WTC11 (cell line): ENCODE measurements at regions not wholly inside any gene's neighbourhood (a gene's known extent, or its start where the extent isn't known, plus 50 kb on each side); places are given as distances from the start of the nearest gene placed in this dataset.

Experiments
- ETV6 ChIP-seq: sonication (generic); formaldehyde crosslinking; IDR thresholded peaks from 2 replicates; pipeline ENCODE4 v1.8.1; 2022; ENCODE audit warnings: mild to moderate bottlenecking, missing genetic modification reagents
- JUN ChIP-seq: sonication (generic); formaldehyde crosslinking; IDR thresholded peaks from 2 replicates; pipeline ENCODE4 v1.8.0; 2023; ENCODE audit warnings: mild to moderate bottlenecking, missing genetic modification reagents
- TF ChIP-seq, protein P1 (sequence below): fragments of 200-600 bp; IDR thresholded peaks from 2 replicates; pipeline ENCODE4 v1.8.0; 2022; ENCODE audit warnings: antibody characterized with exemption
- TF ChIP-seq, protein P2 (sequence below): sonication (generic); formaldehyde crosslinking; conservative IDR thresholded peaks from 2 replicates; pipeline ENCODE4 v1.8.1; 2022; ENCODE audit warnings: mild to moderate bottlenecking, missing genetic modification reagents
- TF ChIP-seq, protein P3 (sequence below): sonication (generic); formaldehyde crosslinking; IDR thresholded peaks from 2 replicates; pipeline ENCODE4 v1.8.0; 2022; ENCODE audit warnings: mild to moderate bottlenecking, missing genetic modification reagents
- TF ChIP-seq, protein P4 (sequence below): sonication (generic); formaldehyde crosslinking; IDR thresholded peaks from 2 replicates; pipeline ENCODE4 v1.8.0; 2023; ENCODE audit warnings: missing genetic modification reagents

DNA sequence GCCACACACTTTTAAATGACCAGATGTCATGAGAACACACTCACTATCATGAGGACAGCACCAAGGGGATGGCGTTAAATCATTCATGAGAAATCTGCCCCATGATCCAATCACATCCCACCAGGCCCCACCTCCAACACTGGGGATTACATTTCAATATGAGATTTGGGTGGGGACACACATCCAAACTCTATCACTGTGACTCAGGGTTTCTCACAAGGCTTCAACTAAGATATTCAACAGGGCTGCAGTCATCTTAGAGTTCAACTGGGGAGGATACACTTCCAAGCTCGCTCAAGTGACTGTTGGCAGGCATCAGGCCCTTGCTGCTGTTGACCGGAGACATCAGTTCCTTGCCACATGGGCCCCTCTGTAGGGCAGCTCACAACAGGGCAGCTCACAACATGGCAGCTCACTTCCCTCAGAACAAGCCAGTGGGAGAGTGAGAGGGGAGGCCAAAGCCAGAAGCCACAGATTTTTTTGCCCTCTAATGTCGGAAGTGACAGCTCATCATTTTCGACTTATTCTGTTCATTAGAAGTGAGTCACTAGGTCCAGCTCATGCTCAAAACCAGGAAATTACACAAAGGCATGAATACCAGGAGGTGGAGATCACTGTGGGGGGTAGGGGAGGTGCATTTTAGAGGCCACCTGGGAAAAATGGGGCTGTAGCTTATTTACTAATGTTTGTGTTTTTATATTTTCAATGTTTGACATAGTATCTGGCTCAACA, 50.8 kb upstream of the PTHLH start:
- TF ChIP-seq, protein P1, sequence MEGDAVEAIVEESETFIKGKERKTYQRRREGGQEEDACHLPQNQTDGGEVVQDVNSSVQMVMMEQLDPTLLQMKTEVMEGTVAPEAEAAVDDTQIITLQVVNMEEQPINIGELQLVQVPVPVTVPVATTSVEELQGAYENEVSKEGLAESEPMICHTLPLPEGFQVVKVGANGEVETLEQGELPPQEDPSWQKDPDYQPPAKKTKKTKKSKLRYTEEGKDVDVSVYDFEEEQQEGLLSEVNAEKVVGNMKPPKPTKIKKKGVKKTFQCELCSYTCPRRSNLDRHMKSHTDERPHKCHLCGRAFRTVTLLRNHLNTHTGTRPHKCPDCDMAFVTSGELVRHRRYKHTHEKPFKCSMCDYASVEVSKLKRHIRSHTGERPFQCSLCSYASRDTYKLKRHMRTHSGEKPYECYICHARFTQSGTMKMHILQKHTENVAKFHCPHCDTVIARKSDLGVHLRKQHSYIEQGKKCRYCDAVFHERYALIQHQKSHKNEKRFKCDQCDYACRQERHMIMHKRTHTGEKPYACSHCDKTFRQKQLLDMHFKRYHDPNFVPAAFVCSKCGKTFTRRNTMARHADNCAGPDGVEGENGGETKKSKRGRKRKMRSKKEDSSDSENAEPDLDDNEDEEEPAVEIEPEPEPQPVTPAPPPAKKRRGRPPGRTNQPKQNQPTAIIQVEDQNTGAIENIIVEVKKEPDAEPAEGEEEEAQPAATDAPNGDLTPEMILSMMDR, result no peak
- TF ChIP-seq, protein P2, sequence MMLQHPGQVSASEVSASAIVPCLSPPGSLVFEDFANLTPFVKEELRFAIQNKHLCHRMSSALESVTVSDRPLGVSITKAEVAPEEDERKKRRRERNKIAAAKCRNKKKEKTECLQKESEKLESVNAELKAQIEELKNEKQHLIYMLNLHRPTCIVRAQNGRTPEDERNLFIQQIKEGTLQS (CRISPR knock-in tag), result no peak
- TF ChIP-seq JUN (CRISPR knock-in tag) (no peak), ETV6 (no peak)
- TF ChIP-seq, protein P3, sequence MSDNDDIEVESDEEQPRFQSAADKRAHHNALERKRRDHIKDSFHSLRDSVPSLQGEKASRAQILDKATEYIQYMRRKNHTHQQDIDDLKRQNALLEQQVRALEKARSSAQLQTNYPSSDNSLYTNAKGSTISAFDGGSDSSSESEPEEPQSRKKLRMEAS (CRISPR knock-in tag), result no peak
- TF ChIP-seq, protein P4, sequence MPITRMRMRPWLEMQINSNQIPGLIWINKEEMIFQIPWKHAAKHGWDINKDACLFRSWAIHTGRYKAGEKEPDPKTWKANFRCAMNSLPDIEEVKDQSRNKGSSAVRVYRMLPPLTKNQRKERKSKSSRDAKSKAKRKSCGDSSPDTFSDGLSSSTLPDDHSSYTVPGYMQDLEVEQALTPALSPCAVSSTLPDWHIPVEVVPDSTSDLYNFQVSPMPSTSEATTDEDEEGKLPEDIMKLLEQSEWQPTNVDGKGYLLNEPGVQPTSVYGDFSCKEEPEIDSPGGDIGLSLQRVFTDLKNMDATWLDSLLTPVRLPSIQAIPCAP (CRISPR knock-in tag), result no peak
